ENCODE measurements at regions not wholly inside any gene's neighbourhood (a gene's known extent, or its start where the extent isn't known, plus 50 kb on each side); places are given as distances from the start of the nearest gene placed in this dataset.
A peak's percentile ranks its signal among the peaks of the same experiment; 100 is the strongest.

DNA sequence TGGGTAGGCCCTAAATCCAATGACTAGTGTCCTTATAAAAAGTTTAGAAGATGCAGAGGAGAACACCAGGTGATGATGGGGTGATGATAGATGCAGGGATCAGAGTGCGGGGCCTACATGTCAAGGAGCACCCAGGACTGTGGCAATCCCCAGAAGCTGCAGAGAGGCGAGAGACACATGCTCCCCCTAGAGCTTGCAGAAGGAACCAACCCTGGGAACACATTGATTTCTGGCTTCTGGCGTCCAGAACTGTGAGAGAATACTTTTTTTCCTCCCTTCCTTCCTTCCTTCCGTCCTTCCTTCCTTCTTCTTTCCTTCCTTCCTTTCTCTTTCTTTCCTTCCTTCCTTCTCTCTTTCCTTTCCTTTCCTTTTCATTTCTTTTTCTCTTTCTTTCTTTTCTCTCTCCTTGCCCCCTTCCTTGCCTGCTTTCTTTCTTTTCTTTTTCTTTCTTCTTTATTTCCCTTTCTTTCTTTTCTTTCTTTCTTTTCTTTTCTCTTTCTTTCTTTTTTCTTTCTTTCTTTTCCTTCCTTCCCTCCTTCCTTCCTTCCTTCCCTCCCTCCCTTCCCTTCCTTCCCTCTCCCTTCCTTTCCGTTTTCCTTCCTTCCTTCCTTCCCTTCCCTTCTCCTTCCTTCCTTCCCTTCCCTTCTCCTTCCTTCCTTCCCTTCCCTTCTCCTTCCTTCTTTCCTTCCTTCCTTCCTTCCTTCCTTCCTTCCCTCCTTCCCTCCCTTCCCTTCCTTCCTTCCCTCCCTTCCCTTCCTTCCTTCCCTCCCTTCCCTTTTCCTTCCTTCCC is 134.3 kb downstream of the HAPSTR1 start:
- H3K9me3 ChIP-seq = no peaks in the 10 kb centered on the region
- DNase-seq = no peak
- no peaks in the 10 kb centered on the region for H3K4me1 ChIP-seq
- TF ChIP-seq, protein P1, sequence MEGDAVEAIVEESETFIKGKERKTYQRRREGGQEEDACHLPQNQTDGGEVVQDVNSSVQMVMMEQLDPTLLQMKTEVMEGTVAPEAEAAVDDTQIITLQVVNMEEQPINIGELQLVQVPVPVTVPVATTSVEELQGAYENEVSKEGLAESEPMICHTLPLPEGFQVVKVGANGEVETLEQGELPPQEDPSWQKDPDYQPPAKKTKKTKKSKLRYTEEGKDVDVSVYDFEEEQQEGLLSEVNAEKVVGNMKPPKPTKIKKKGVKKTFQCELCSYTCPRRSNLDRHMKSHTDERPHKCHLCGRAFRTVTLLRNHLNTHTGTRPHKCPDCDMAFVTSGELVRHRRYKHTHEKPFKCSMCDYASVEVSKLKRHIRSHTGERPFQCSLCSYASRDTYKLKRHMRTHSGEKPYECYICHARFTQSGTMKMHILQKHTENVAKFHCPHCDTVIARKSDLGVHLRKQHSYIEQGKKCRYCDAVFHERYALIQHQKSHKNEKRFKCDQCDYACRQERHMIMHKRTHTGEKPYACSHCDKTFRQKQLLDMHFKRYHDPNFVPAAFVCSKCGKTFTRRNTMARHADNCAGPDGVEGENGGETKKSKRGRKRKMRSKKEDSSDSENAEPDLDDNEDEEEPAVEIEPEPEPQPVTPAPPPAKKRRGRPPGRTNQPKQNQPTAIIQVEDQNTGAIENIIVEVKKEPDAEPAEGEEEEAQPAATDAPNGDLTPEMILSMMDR (IDR thresholded peaks at IDR 0.05) = peak in 1 of 6 experiments; percentile 16
- TF ChIP-seq POLR2A (IDR thresholded peaks at IDR 0.05) = no peak
- no peak overlapping the region for H3K4me3 ChIP-seq
- H3K27me3 ChIP-seq = no peaks in the 10 kb centered on the region
- no peaks in the 10 kb centered on the region for H3K36me3 ChIP-seq
- no peak overlapping the region for H3K27ac ChIP-seq

GRCh38 chr16:9226924-9227323 is 135.5 kb downstream of the HAPSTR1 start:
- TF ChIP-seq POLR2A (IDR thresholded peaks at IDR 0.05) = no peak
- TF ChIP-seq, protein P1 (IDR thresholded peaks at IDR 0.05) = no peak
- no peak overlapping the region for H3K27ac ChIP-seq
- H3K4me1 ChIP-seq = no peaks in the 10 kb centered on the region
- no peaks in the 10 kb centered on the region for H3K27me3 ChIP-seq
- no peaks in the 10 kb centered on the region for H3K36me3 ChIP-seq
- H3K4me3 ChIP-seq = no peak overlapping the region
- no peaks in the 10 kb centered on the region for H3K9me3 ChIP-seq
- no peak for DNase-seq

DNA sequence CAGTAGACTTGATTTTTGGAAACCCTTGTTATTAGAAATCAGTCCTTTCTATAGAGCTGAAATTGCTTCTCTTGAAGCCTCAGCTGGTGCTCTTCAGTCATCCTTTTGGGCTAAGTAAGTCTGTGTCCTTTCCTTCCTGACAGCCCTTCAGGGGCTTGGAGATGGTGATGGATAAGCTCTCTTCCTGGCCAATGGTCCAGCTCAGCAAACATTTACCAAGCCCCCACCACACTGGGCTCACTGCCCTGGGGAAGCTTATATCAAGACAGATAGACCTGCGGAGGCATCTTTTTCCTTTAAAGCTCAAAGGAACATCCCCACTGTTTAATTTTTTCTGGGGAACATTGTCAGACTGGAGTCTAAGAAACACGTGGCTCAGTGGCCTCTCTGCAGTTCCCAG is 139.6 kb downstream of the HAPSTR1 start:
- Histone ChIP-seq H3K4me1 (no peaks in the 10 kb centered on the region), H3K9me3 (no peaks in the 10 kb centered on the region), H3K27ac (no peak overlapping the region), H3K4me3 (no peak overlapping the region), H3K36me3 (no peaks in the 10 kb centered on the region), H3K27me3 (no peaks in the 10 kb centered on the region)
- no peak for TF ChIP-seq POLR2A (IDR thresholded peaks at IDR 0.05)
- TF ChIP-seq, protein P1 (IDR thresholded peaks at IDR 0.05) = no peak
- DNase-seq = no peak

- DNase-seq = no peak
- Histone ChIP-seq H3K36me3 (no peaks in the 10 kb centered on the region), H3K27me3 (no peaks in the 10 kb centered on the region), H3K27ac (no peak overlapping the region), H3K4me1 (no peaks in the 10 kb centered on the region), H3K9me3 (no peaks in the 10 kb centered on the region), H3K4me3 (no peak overlapping the region)
- TF ChIP-seq, protein P1 (IDR thresholded peaks at IDR 0.05) = no peak
- no peak for TF ChIP-seq POLR2A (IDR thresholded peaks at IDR 0.05)
Observed at GRCh38 chr16:9232102-9232770, 140.8 kb downstream of the HAPSTR1 start.

GRCh38 chr16:9235867-9236266 is 144.4 kb downstream of the HAPSTR1 start:
- Histone ChIP-seq H3K27ac (no peak overlapping the region), H3K4me3 (no peak overlapping the region), H3K27me3 (no peaks in the 10 kb centered on the region), H3K4me1 (no peaks in the 10 kb centered on the region), H3K9me3 (no peaks in the 10 kb centered on the region), H3K36me3 (no peaks in the 10 kb centered on the region)
- no peak for TF ChIP-seq POLR2A (IDR thresholded peaks at IDR 0.05)
- TF ChIP-seq, protein P1 (IDR thresholded peaks at IDR 0.05) = no peak
- DNase-seq = no peak
